WTC11 (cell line): ENCODE measurements at regions not wholly inside any gene's neighbourhood (a gene's known extent, or its start where the extent isn't known, plus 50 kb on each side); places are given as distances from the start of the nearest gene placed in this dataset.

Experiments
- ATAC-seq: fragments of 200-7000 bp; cut with Tn5 transposase; 2 replicates; pipeline ENCODE4 v1.10.0; 2021; ENCODE audit warnings: mild to moderate bottlenecking, moderate library complexity
- CTCF ChIA-PET: fragments of 300-600 bp; sonication (Branson Sonifier 250); formaldehyde crosslinking; loops from one replicate; lab custom pipeline; 2021; ENCODE audit warnings: antibody characterized with exemption; lab: Charles Lee
- POLR2A ChIA-PET: fragments of 350-600 bp; sonication (Branson Sonifier 250); formaldehyde crosslinking; loops from one replicate; lab custom pipeline; 2021; ENCODE audit warnings: antibody characterized with exemption; lab: Charles Lee
- DNase-seq: peaks from one replicate; pipeline ENCODE4 v3.0.0; 2021; ENCODE audit warnings: low spot score
- H3K27ac Mint-ChIP-seq: 2 replicates; pipeline ENCODE4 v1.8.0; 2021; ENCODE audit warnings: mixed read lengths
- H3K27me3 Mint-ChIP-seq: 2 replicates; pipeline ENCODE4 v1.8.0; 2021; ENCODE audit warnings: low read depth, mild to moderate bottlenecking, moderate library complexity, mixed read lengths
- H3K36me3 Mint-ChIP-seq: 2 replicates; pipeline ENCODE4 v1.8.0; 2021; ENCODE audit warnings: mixed read lengths
- H3K4me1 Mint-ChIP-seq: 2 replicates; pipeline ENCODE4 v1.8.0; 2022; ENCODE audit warnings: mixed read lengths
- H3K4me3 Mint-ChIP-seq: 2 replicates; pipeline ENCODE4 v1.8.0; 2021; ENCODE audit warnings: mild to moderate bottlenecking, moderate library complexity, mixed read lengths
- H3K9me3 Mint-ChIP-seq: 2 replicates; pipeline ENCODE4 v1.8.0; 2021; ENCODE audit warnings: mixed read lengths
- CBFB ChIP-seq: sonication (generic); formaldehyde crosslinking; IDR thresholded peaks from 2 replicates; pipeline ENCODE4 v1.8.1; 2022; ENCODE audit warnings: mild to moderate bottlenecking, low read depth, missing genetic modification reagents
- CTCF ChIP-seq: fragments of 200-600 bp; IDR thresholded peaks from 2 replicates; pipeline ENCODE4 v1.8.0; 2022; ENCODE audit warnings: antibody characterized with exemption
- E2F4 ChIP-seq: sonication (generic); formaldehyde crosslinking; IDR thresholded peaks from 2 replicates; pipeline ENCODE4 v1.8.1; 2022; ENCODE audit warnings: low read depth, mild to moderate bottlenecking, moderate library complexity, missing genetic modification reagents, borderline replicate concordance
- EMX1 ChIP-seq: fragments of 250-450 bp; sonication (Bioruptor Pico); IDR thresholded peaks from 2 replicates; pipeline ENCODE4 v1.8.0; 2021; ENCODE audit warnings: mild to moderate bottlenecking
- ERG ChIP-seq: fragments of 250-450 bp; sonication (Bioruptor Pico); IDR thresholded peaks from 2 replicates; pipeline ENCODE4 v1.8.0; 2021; ENCODE audit warnings: mild to moderate bottlenecking
- FOXJ3 ChIP-seq: sonication (generic); formaldehyde crosslinking; IDR thresholded peaks from 2 replicates; pipeline ENCODE4 v1.9.0; 2021; ENCODE audit warnings: missing genetic modification reagents, mild to moderate bottlenecking, borderline replicate concordance
- GRHL2 ChIP-seq: fragments of 250-450 bp; sonication (Bioruptor Pico); IDR thresholded peaks from 2 replicates; pipeline ENCODE4 v1.8.0; 2022; ENCODE audit warnings: mild to moderate bottlenecking, moderate library complexity; ENCODE audit not compliant: insufficient replicate concordance, severe bottlenecking
- MYBL2 ChIP-seq: sonication (generic); formaldehyde crosslinking; IDR thresholded peaks from 2 replicates; pipeline ENCODE4 v1.8.1; 2023; ENCODE audit warnings: mild to moderate bottlenecking, moderate library complexity, missing genetic modification reagents
- NFYB ChIP-seq: sonication (generic); formaldehyde crosslinking; conservative IDR thresholded peaks from 2 replicates; pipeline ENCODE4 v1.8.0; 2022; ENCODE audit warnings: low read depth, missing genetic modification reagents
- OVOL2 ChIP-seq: fragments of 250-450 bp; sonication (Bioruptor Pico); IDR thresholded peaks from 2 replicates; pipeline ENCODE4 v1.9.0; 2021; ENCODE audit warnings: mild to moderate bottlenecking, borderline replicate concordance
- PRRX2 ChIP-seq: fragments of 250-450 bp; sonication (Bioruptor Pico); IDR thresholded peaks from 2 replicates; pipeline ENCODE4 v1.8.0; 2021; ENCODE audit warnings: mild to moderate bottlenecking
- TP53 ChIP-seq: sonication (generic); formaldehyde crosslinking; IDR thresholded peaks from 2 replicates; pipeline ENCODE4 v1.8.1; 2023; ENCODE audit warnings: mild to moderate bottlenecking, missing genetic modification reagents
- ZBTB21 ChIP-seq: sonication (generic); formaldehyde crosslinking; IDR thresholded peaks from 2 replicates; pipeline ENCODE4 v1.8.1; 2023; ENCODE audit warnings: mild to moderate bottlenecking, missing genetic modification reagents, borderline replicate concordance
- ZNF396 ChIP-seq: fragments of 250-450 bp; sonication (Bioruptor Pico); IDR thresholded peaks from 2 replicates; pipeline ENCODE4 v1.8.0; 2021; ENCODE audit warnings: mild to moderate bottlenecking, moderate library complexity, borderline replicate concordance
- ZNF416 ChIP-seq: fragments of 250-450 bp; sonication (Bioruptor Pico); IDR thresholded peaks from 2 replicates; pipeline ENCODE4 v1.9.0; 2021; ENCODE audit warnings: mild to moderate bottlenecking, inconsistent platforms
- ZNF671 ChIP-seq: fragments of 250-450 bp; sonication (Bioruptor Pico); IDR thresholded peaks from 2 replicates; pipeline ENCODE4 v1.8.0; 2021; ENCODE audit warnings: mild to moderate bottlenecking
- ZSCAN18 ChIP-seq: fragments of 250-450 bp; sonication (Bioruptor Pico); IDR thresholded peaks from 2 replicates; pipeline ENCODE4 v2.1.2; 2022; ENCODE audit warnings: mild to moderate bottlenecking, moderate library complexity
- TF ChIP-seq, protein P1 (sequence below): sonication (generic); formaldehyde crosslinking; IDR thresholded peaks from 2 replicates; pipeline ENCODE4 v1.8.0; 2023; ENCODE audit warnings: missing genetic modification reagents, mild to moderate bottlenecking, borderline replicate concordance
- TF ChIP-seq, protein P2 (sequence below): sonication (generic); formaldehyde crosslinking; IDR thresholded peaks from 2 replicates; pipeline ENCODE4 v1.8.1; 2023; ENCODE audit warnings: mild to moderate bottlenecking, moderate library complexity, missing genetic modification reagents
- TF ChIP-seq, protein P3 (sequence below): sonication (generic); formaldehyde crosslinking; IDR thresholded peaks from 2 replicates; pipeline ENCODE4 v1.8.0; 2022; ENCODE audit warnings: mild to moderate bottlenecking, missing genetic modification reagents
- TF ChIP-seq, protein P4 (sequence below): fragments of 250-450 bp; sonication (Bioruptor Pico); IDR thresholded peaks from 2 replicates; pipeline ENCODE4 v1.9.0; 2021; ENCODE audit warnings: mild to moderate bottlenecking

DNA sequence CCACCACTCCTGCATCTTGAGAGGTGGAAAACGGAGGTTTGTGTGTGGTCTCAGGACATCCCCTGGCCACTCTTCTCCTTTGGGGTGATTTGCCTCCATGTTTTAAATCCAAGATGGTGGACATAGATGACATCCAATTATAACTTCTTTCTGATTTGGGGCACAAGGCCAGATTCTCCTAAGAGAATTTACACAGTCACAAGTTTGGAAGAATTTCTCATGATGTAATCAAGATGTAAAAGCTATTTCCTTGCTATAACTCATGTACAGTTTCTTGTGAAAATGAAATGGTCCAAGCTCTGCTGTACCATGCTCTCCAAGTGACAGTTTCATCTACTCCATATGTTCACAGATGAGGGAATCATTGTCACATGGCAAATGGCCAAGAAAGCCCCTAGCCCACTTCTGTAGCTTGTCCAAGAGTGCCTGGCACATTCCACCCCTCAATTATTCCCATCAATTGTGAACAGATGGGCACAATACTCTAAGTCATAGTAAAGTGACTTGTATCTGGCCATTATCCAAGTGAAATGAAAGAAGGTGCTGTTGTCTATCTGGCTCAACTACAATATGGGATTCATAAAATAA is 134.6 kb upstream of the ROPN1 start:
- DNase-seq (no peak), ATAC-seq (no peak)
- Mint-ChIP-seq H3K27ac (no peak overlapping the region), H3K9me3 (no peaks in the 10 kb centered on the region), H3K4me1 (peaks cover 4% of the 10 kb centered on the region; the same call in 1 of the 2 replicates), H3K27me3 (no peaks in the 10 kb centered on the region; the same call in 1 of the 2 replicates), H3K4me3 (no peak overlapping the region), H3K36me3 (no peaks in the 10 kb centered on the region)
- TF ChIP-seq E2F4, result no peak
- TF ChIP-seq, protein P1, sequence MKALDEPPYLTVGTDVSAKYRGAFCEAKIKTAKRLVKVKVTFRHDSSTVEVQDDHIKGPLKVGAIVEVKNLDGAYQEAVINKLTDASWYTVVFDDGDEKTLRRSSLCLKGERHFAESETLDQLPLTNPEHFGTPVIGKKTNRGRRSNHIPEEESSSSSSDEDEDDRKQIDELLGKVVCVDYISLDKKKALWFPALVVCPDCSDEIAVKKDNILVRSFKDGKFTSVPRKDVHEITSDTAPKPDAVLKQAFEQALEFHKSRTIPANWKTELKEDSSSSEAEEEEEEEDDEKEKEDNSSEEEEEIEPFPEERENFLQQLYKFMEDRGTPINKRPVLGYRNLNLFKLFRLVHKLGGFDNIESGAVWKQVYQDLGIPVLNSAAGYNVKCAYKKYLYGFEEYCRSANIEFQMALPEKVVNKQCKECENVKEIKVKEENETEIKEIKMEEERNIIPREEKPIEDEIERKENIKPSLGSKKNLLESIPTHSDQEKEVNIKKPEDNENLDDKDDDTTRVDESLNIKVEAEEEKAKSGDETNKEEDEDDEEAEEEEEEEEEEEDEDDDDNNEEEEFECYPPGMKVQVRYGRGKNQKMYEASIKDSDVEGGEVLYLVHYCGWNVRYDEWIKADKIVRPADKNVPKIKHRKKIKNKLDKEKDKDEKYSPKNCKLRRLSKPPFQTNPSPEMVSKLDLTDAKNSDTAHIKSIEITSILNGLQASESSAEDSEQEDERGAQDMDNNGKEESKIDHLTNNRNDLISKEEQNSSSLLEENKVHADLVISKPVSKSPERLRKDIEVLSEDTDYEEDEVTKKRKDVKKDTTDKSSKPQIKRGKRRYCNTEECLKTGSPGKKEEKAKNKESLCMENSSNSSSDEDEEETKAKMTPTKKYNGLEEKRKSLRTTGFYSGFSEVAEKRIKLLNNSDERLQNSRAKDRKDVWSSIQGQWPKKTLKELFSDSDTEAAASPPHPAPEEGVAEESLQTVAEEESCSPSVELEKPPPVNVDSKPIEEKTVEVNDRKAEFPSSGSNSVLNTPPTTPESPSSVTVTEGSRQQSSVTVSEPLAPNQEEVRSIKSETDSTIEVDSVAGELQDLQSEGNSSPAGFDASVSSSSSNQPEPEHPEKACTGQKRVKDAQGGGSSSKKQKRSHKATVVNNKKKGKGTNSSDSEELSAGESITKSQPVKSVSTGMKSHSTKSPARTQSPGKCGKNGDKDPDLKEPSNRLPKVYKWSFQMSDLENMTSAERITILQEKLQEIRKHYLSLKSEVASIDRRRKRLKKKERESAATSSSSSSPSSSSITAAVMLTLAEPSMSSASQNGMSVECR (CRISPR knock-in tag), result no peak
- no peak for TF ChIP-seq NFYB (CRISPR knock-in tag)
- no peak for TF ChIP-seq PRRX2 (CRISPR knock-in tag)
- no peak for TF ChIP-seq ZBTB21 (CRISPR knock-in tag)
- no peak for TF ChIP-seq FOXJ3 (CRISPR knock-in tag)
- TF ChIP-seq EMX1 (CRISPR knock-in tag), result no peak
- no peak for TF ChIP-seq CTCF
- TF ChIP-seq OVOL2, result no peak
- TF ChIP-seq TP53 (CRISPR knock-in tag), result no peak
- no peak for TF ChIP-seq ERG (CRISPR knock-in tag)
- TF ChIP-seq, protein P2, sequence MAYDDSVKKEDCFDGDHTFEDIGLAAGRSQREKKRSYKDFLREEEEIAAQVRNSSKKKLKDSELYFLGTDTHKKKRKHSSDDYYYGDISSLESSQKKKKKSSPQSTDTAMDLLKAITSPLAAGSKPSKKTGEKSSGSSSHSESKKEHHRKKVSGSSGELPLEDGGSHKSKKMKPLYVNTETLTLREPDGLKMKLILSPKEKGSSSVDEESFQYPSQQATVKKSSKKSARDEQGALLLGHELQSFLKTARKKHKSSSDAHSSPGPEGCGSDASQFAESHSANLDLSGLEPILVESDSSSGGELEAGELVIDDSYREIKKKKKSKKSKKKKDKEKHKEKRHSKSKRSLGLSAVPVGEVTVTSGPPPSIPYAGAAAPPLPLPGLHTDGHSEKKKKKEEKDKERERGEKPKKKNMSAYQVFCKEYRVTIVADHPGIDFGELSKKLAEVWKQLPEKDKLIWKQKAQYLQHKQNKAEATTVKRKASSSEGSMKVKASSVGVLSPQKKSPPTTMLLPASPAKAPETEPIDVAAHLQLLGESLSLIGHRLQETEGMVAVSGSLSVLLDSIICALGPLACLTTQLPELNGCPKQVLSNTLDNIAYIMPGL (CRISPR knock-in tag), result no peak
- ChIA-PET POLR2A (interaction anchor here (0.5 kb wide), 1 partner anchor 75 kb away, joined by 3 read pairs; no protein-coding TSS in a partner anchor), CTCF (no interaction called here)

DNA sequence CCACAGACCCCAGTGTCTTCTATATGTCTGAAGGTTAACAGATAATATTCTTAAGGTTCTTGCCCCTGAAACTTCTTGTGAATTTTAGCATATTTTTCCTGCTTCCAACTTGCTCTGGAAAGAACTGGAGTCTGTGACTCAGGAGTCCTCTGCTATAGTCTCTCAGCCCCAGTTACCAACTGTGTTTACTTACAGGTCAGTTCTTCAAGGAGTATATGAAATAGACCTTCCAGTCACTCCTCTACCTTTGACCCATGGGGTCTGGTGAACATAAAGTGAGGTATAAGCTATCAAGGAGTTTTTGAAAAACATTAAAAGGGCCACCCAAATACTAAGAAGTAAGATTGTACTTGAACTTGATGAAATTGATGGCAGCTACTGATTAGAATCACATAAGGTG is 139.2 kb upstream of the ROPN1 start:
- Mint-ChIP-seq H3K36me3 (no peaks in the 10 kb centered on the region), H3K4me3 (no peak overlapping the region), H3K4me1 (no peaks in the 10 kb centered on the region), H3K27ac (no peak overlapping the region), H3K9me3 (no peaks in the 10 kb centered on the region), H3K27me3 (no peaks in the 10 kb centered on the region)
- CTCF ChIA-PET, result no interaction called here
- DNase-seq, result no peak
- POLR2A ChIA-PET, result interaction anchor here (0.7 kb wide), 1 partner anchor 83 kb away, joined by 3 read pairs; no protein-coding TSS in a partner anchor
- ATAC-seq, result no peak
- no peak for TF ChIP-seq GRHL2 (CRISPR knock-in tag)
- TF ChIP-seq MYBL2 (CRISPR knock-in tag), result no peak
- no peak for TF ChIP-seq ZNF671
- no peak for TF ChIP-seq CBFB (CRISPR knock-in tag)
- TF ChIP-seq, protein P3, sequence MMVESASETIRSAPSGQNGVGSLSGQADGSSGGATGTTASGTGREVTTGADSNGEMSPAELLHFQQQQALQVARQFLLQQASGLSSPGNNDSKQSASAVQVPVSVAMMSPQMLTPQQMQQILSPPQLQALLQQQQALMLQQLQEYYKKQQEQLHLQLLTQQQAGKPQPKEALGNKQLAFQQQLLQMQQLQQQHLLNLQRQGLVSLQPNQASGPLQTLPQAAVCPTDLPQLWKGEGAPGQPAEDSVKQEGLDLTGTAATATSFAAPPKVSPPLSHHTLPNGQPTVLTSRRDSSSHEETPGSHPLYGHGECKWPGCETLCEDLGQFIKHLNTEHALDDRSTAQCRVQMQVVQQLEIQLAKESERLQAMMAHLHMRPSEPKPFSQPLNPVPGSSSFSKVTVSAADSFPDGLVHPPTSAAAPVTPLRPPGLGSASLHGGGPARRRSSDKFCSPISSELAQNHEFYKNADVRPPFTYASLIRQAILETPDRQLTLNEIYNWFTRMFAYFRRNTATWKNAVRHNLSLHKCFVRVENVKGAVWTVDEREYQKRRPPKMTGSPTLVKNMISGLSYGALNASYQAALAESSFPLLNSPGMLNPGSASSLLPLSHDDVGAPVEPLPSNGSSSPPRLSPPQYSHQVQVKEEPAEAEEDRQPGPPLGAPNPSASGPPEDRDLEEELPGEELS, result no peak
- TF ChIP-seq ZNF416 (CRISPR knock-in tag), result no peak
- TF ChIP-seq ZNF396 (CRISPR knock-in tag), result no peak
- TF ChIP-seq ZSCAN18 (CRISPR knock-in tag), result no peak
- TF ChIP-seq, protein P4, sequence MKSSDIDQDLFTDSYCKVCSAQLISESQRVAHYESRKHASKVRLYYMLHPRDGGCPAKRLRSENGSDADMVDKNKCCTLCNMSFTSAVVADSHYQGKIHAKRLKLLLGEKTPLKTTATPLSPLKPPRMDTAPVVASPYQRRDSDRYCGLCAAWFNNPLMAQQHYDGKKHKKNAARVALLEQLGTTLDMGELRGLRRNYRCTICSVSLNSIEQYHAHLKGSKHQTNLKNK (CRISPR knock-in tag), result no peak
